ENCODE measurements at regions not wholly inside any gene's neighbourhood (a gene's known extent, or its start where the extent isn't known, plus 50 kb on each side); places are given as distances from the start of the nearest gene placed in this dataset.

GRCh38 chr6:169048865-169049205, 204.8 kb downstream of the THBS2 start:
- no peaks in the 10 kb centered on the region for H3K36me3 Mint-ChIP-seq (ENCODE audit: unreplicated experiment)
- H3K27me3 Mint-ChIP-seq (ENCODE audit: unreplicated experiment), result no peaks in the 10 kb centered on the region
- no peak overlapping the region for H3K4me3 Mint-ChIP-seq (ENCODE audit: unreplicated experiment)
- TF ChIP-seq CTCF (IDR thresholded peaks at IDR 0.05; ENCODE audit: partially characterized antibody, unreplicated experiment), result no peak
- no peaks in the 10 kb centered on the region for H3K4me1 Mint-ChIP-seq (ENCODE audit: low read depth, unreplicated experiment)
- H3K27ac Mint-ChIP-seq (ENCODE audit: unreplicated experiment), result no peak overlapping the region
- no peak for DNase-seq
- peaks cover 2% of the 10 kb centered on the region for H3K9me3 Mint-ChIP-seq (ENCODE audit: unreplicated experiment)

- H3K4me3 Mint-ChIP-seq (ENCODE audit: unreplicated experiment), result no peak overlapping the region
- TF ChIP-seq CTCF (IDR thresholded peaks at IDR 0.05; ENCODE audit: partially characterized antibody, unreplicated experiment), result no peak
- DNase-seq, result no peak
- no peaks in the 10 kb centered on the region for H3K27me3 Mint-ChIP-seq (ENCODE audit: unreplicated experiment)
- H3K36me3 Mint-ChIP-seq (ENCODE audit: unreplicated experiment), result no peaks in the 10 kb centered on the region
- no peaks in the 10 kb centered on the region for H3K4me1 Mint-ChIP-seq (ENCODE audit: low read depth, unreplicated experiment)
- H3K9me3 Mint-ChIP-seq (ENCODE audit: unreplicated experiment), result peaks cover 2% of the 10 kb centered on the region
- no peak overlapping the region for H3K27ac Mint-ChIP-seq (ENCODE audit: unreplicated experiment)
Measured at GRCh38 chr6:169048185-169048864, 205.3 kb downstream of the THBS2 start.

- H3K4me3 Mint-ChIP-seq (ENCODE audit: unreplicated experiment), result no peak overlapping the region
- peaks cover 2% of the 10 kb centered on the region for H3K9me3 Mint-ChIP-seq (ENCODE audit: unreplicated experiment)
- DNase-seq, result no peak
- no peaks in the 10 kb centered on the region for H3K4me1 Mint-ChIP-seq (ENCODE audit: low read depth, unreplicated experiment)
- no peak for TF ChIP-seq CTCF (IDR thresholded peaks at IDR 0.05; ENCODE audit: partially characterized antibody, unreplicated experiment)
- H3K27ac Mint-ChIP-seq (ENCODE audit: unreplicated experiment), result no peak overlapping the region
- no peaks in the 10 kb centered on the region for H3K27me3 Mint-ChIP-seq (ENCODE audit: unreplicated experiment)
- no peaks in the 10 kb centered on the region for H3K36me3 Mint-ChIP-seq (ENCODE audit: unreplicated experiment)
Measured at GRCh38 chr6:169047345-169047744, 206.3 kb downstream of the THBS2 start.

GRCh38 chr6:169046483-169047192, 207.0 kb downstream of the THBS2 start:
- Mint-ChIP-seq H3K4me1 (ENCODE audit: low read depth, unreplicated experiment) (no peaks in the 10 kb centered on the region), H3K36me3 (ENCODE audit: unreplicated experiment) (no peaks in the 10 kb centered on the region), H3K27ac (ENCODE audit: unreplicated experiment) (no peak overlapping the region), H3K9me3 (ENCODE audit: unreplicated experiment) (peaks cover 2% of the 10 kb centered on the region), H3K27me3 (ENCODE audit: unreplicated experiment) (no peaks in the 10 kb centered on the region), H3K4me3 (ENCODE audit: unreplicated experiment) (no peak overlapping the region)
- no peak for TF ChIP-seq CTCF (IDR thresholded peaks at IDR 0.05; ENCODE audit: partially characterized antibody, unreplicated experiment)
- no peak for DNase-seq

- DNase-seq, result no peak
- Mint-ChIP-seq H3K4me1 (ENCODE audit: low read depth, unreplicated experiment) (no peaks in the 10 kb centered on the region), H3K4me3 (ENCODE audit: unreplicated experiment) (no peak overlapping the region), H3K36me3 (ENCODE audit: unreplicated experiment) (no peaks in the 10 kb centered on the region), H3K27me3 (ENCODE audit: unreplicated experiment) (no peaks in the 10 kb centered on the region), H3K9me3 (ENCODE audit: unreplicated experiment) (peaks cover 2% of the 10 kb centered on the region), H3K27ac (ENCODE audit: unreplicated experiment) (no peak overlapping the region)
- no peak for TF ChIP-seq CTCF (IDR thresholded peaks at IDR 0.05; ENCODE audit: partially characterized antibody, unreplicated experiment)
Measured at GRCh38 chr6:169046021-169046420, 207.6 kb downstream of the THBS2 start.
